Upper lobe of left lung (tissue), 6 donors: ENCODE measurements at regions not wholly inside any gene's neighbourhood (a gene's known extent, or its start where the extent isn't known, plus 50 kb on each side); places are given as distances from the start of the nearest gene placed in this dataset.

ENCODE experiments used
- ATAC-seq, 2 donors: fragments of 200-7000 bp; cut with Tn5 transposase; one replicate each; pipeline ENCODE4 v1.9.1; 2022; ENCODE audit warnings: mild to moderate bottlenecking in 2 of 2, moderate library complexity in 2 of 2; ENCODE audit not compliant: low FRiP score in 2 of 2
- DNase-seq, 2 donors: peaks; one replicate each; pipeline ENCODE4 v3.0.0-alpha.2; 2019 to 2020
- H3K27ac ChIP-seq, 4 donors: fragments of 200-600 bp; sonication (generic); one replicate each; pipeline ENCODE4 v1.5.1; 2016 to 2019
- H3K27me3 ChIP-seq, 4 donors: fragments of 200-600 bp; sonication (generic); one replicate each; pipeline ENCODE4 v1.5.1; 2017 to 2019
- H3K36me3 ChIP-seq, 4 donors: fragments of 200-600 bp; sonication (generic); one replicate each; pipeline ENCODE4 v1.5.1; 2016 to 2019
- H3K4me1 ChIP-seq, 4 donors: fragments of 200-600 bp; sonication (generic); one replicate each; pipeline ENCODE4 v1.5.1; 2018 to 2019
- H3K4me3 ChIP-seq, 4 donors: fragments of 200-600 bp; sonication (generic); one replicate each; pipeline ENCODE4 v1.5.1; 2017 to 2019; ENCODE audit warnings: mild to moderate bottlenecking in 2 of 4, moderate library complexity in 1 of 4
- H3K9me3 ChIP-seq, 4 donors: fragments of 200-600 bp; sonication (generic); one replicate each; pipeline ENCODE4 v1.5.1; 2018 to 2019
- CTCF ChIP-seq, 6 experiments: fragments of 450-650 bp in 4 of 6; fragments of 200-600 bp in 2 of 6; sonication (generic) in 2 of 6; IDR thresholded peaks; one replicate each; pipeline ENCODE4 v1.5.1; 2016 to 2019; ENCODE audit warnings: antibody characterized with exemption in 6 of 6
- EP300 ChIP-seq, 4 donors: sonication (generic); formaldehyde crosslinking; IDR thresholded peaks; one replicate each; pipeline ENCODE4 v1.5.1; 2017; ENCODE audit warnings: antibody characterized with exemption in 4 of 4, control low read depth in 2 of 4
- POLR2A ChIP-seq, 4 donors: fragments of 450-650 bp; IDR thresholded peaks; one replicate each; pipeline ENCODE4 v1.5.1; 2016 to 2017; ENCODE audit warnings: antibody characterized with exemption in 4 of 4, mild to moderate bottlenecking in 2 of 4
- POLR2AphosphoS5 ChIP-seq, 2 donors: sonication (generic); formaldehyde crosslinking; IDR thresholded peaks; one replicate each; pipeline ENCODE4 v1.5.1; 2017; ENCODE audit warnings: antibody characterized with exemption in 2 of 2
- whole genome bisulfite sequencing, 2 donors: methylation state at CpG; one replicate each; pipeline ENCODE4 v1.1.5; 2017 to 2018; 5-methylcytosine and 5-hydroxymethylcytosine counted together
- donor health status: DM: no; HTN: no; CAD: no; lungs with moderate emphysema.
- donor health status: DM: no; HTN: yes; CAD: no; lungs with severe emphysema.

DNA sequence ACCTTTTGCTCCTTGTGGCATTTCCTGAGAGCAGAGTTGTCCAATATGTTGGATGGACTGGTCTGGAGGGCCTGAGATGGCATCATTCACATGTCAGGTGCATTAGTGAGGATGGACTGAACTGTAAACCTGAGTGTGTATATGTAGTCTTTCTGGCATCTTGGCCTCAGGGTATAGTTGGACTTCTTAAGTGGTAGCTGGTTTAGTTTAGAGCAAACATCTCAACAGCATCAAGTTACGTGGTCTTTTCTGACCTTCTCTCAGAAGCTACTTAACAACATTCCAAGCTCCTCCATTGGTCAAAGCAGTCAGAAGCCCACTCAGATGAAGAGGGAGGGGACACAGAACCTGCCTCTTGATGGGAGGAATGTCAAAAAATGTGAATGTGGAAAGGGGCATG is 829.9 kb downstream of the METTL15 start:
- TF ChIP-seq EP300 (IDR thresholded peaks at IDR 0.05) (no peak), POLR2A (IDR thresholded peaks at IDR 0.05) (no peak), POLR2AphosphoS5 (IDR thresholded peaks at IDR 0.05) (no peak), CTCF (IDR thresholded peaks at IDR 0.05) (no peak)
- WGBS, 2 donors: 59 to 80% methylated on average over 1 of the region's 1 CpG
- Histone ChIP-seq H3K9me3 (no peaks in the 10 kb centered on the region), H3K36me3 (no peaks in the 10 kb centered on the region), H3K27me3 (no peaks in the 10 kb centered on the region), H3K4me3 (no peak overlapping the region), H3K4me1 (no peaks in the 10 kb centered on the region), H3K27ac (no peak overlapping the region)
- ATAC-seq (no peak), DNase-seq (no peak)

GRCh38 chr11:28932940-28933339 is 824.8 kb downstream of the METTL15 start:
- no peaks in the 10 kb centered on the region for H3K36me3 ChIP-seq
- ATAC-seq (no peak), DNase-seq (no peak)
- no peaks in the 10 kb centered on the region for H3K4me1 ChIP-seq
- no peak overlapping the region for H3K27ac ChIP-seq
- H3K9me3 ChIP-seq: no peaks in the 10 kb centered on the region
- no peak overlapping the region for H3K4me3 ChIP-seq
- 90 to 92% methylated on average over 4 of the region's 4 CpGs for WGBS, 2 donors
- no peak for TF ChIP-seq EP300 (IDR thresholded peaks at IDR 0.05)
- no peak for TF ChIP-seq POLR2A (IDR thresholded peaks at IDR 0.05)
- H3K27me3 ChIP-seq: no peaks in the 10 kb centered on the region

GRCh38 chr11:28924004-28924403 is 815.8 kb downstream of the METTL15 start:
- no peaks in the 10 kb centered on the region for H3K36me3 ChIP-seq
- H3K9me3 ChIP-seq: no peaks in the 10 kb centered on the region
- H3K27ac ChIP-seq: no peak overlapping the region
- 75 to 77% methylated on average over 2 of the region's 2 CpGs for WGBS, 2 donors
- no peak overlapping the region for H3K4me3 ChIP-seq
- DNase-seq (no peak), ATAC-seq (no peak)
- no peaks in the 10 kb centered on the region for H3K4me1 ChIP-seq
- H3K27me3 ChIP-seq: no peaks in the 10 kb centered on the region
- TF ChIP-seq CTCF (IDR thresholded peaks at IDR 0.05) (no peak), EP300 (IDR thresholded peaks at IDR 0.05) (no peak), POLR2A (IDR thresholded peaks at IDR 0.05) (no peak), POLR2AphosphoS5 (IDR thresholded peaks at IDR 0.05) (no peak)

GRCh38 chr11:28922386-28922981 is 814.3 kb downstream of the METTL15 start:
- no peak overlapping the region for H3K27ac ChIP-seq
- H3K27me3 ChIP-seq: no peaks in the 10 kb centered on the region
- H3K9me3 ChIP-seq: no peaks in the 10 kb centered on the region
- no peaks in the 10 kb centered on the region for H3K36me3 ChIP-seq
- 39 to 51% methylated on average over 2 of the region's 2 CpGs for WGBS, 2 donors
- no peak for TF ChIP-seq CTCF (IDR thresholded peaks at IDR 0.05)
- no peak for TF ChIP-seq POLR2AphosphoS5 (IDR thresholded peaks at IDR 0.05)
- no peak for TF ChIP-seq EP300 (IDR thresholded peaks at IDR 0.05)
- no peak for TF ChIP-seq POLR2A (IDR thresholded peaks at IDR 0.05)
- no peaks in the 10 kb centered on the region for H3K4me1 ChIP-seq
- no peak overlapping the region for H3K4me3 ChIP-seq
- ATAC-seq (no peak), DNase-seq (no peak)

- no peak overlapping the region for H3K27ac ChIP-seq
- ATAC-seq (no peak), DNase-seq (no peak)
- TF ChIP-seq POLR2AphosphoS5 (IDR thresholded peaks at IDR 0.05) (no peak), POLR2A (IDR thresholded peaks at IDR 0.05) (no peak), EP300 (IDR thresholded peaks at IDR 0.05) (no peak), CTCF (IDR thresholded peaks at IDR 0.05) (no peak)
- H3K36me3 ChIP-seq: no peaks in the 10 kb centered on the region
- H3K9me3 ChIP-seq: no peaks in the 10 kb centered on the region
- H3K4me1 ChIP-seq: no peaks in the 10 kb centered on the region
- H3K27me3 ChIP-seq: no peaks in the 10 kb centered on the region
- no peak overlapping the region for H3K4me3 ChIP-seq
- 85 to 91% methylated on average over 5 of the region's 5 CpGs for WGBS, 2 donors
These were observed 811.0 kb downstream of the METTL15 start for GRCh38 chr11:28919194-28919593.
